Breast epithelium (tissue), 3 donors: ENCODE measurements at regions not wholly inside any gene's neighbourhood (a gene's known extent, or its start where the extent isn't known, plus 50 kb on each side); places are given as distances from the start of the nearest gene placed in this dataset.

ENCODE experiments used
- POLR2A ChIP-seq: fragments of 450-650 bp; IDR thresholded peaks from one replicate; pipeline ENCODE4 v1.6.1; 2016; ENCODE audit warnings: antibody characterized with exemption, mild to moderate bottlenecking, moderate library complexity
- TF ChIP-seq, protein P1 (sequence below), 3 donors: fragments of 450-650 bp; IDR thresholded peaks; one replicate each; pipeline ENCODE4 v1.5.1; 2016 to 2017; ENCODE audit warnings: antibody characterized with exemption in 3 of 3, mild to moderate bottlenecking in 3 of 3, moderate library complexity in 3 of 3

- no peak for TF ChIP-seq POLR2A
- TF ChIP-seq, protein P1, sequence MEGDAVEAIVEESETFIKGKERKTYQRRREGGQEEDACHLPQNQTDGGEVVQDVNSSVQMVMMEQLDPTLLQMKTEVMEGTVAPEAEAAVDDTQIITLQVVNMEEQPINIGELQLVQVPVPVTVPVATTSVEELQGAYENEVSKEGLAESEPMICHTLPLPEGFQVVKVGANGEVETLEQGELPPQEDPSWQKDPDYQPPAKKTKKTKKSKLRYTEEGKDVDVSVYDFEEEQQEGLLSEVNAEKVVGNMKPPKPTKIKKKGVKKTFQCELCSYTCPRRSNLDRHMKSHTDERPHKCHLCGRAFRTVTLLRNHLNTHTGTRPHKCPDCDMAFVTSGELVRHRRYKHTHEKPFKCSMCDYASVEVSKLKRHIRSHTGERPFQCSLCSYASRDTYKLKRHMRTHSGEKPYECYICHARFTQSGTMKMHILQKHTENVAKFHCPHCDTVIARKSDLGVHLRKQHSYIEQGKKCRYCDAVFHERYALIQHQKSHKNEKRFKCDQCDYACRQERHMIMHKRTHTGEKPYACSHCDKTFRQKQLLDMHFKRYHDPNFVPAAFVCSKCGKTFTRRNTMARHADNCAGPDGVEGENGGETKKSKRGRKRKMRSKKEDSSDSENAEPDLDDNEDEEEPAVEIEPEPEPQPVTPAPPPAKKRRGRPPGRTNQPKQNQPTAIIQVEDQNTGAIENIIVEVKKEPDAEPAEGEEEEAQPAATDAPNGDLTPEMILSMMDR (IDR thresholded peaks at IDR 0.05), result no peak
Measured at GRCh38 chr6:117007659-117008058, 130.6 kb downstream of the RFX6 start.
